GM06990 (cell line): ENCODE measurements at regions not wholly inside any gene's neighbourhood (a gene's known extent, or its start where the extent isn't known, plus 50 kb on each side); places are given as distances from the start of the nearest gene placed in this dataset.
"Not testable (repeated sequence)": the region's sequence is repeated elsewhere in the genome, so short reads cannot be mapped to it uniquely, and the experiment has no call there.

ENCODE experiments used
- DNase-seq: peaks from one replicate; pipeline ENCODE4 v3.0.0-alpha.2; 2011; ENCODE audit not compliant: insufficient read length; ENCODE audit errors: extremely low read depth
- H3K27me3 ChIP-seq: replicated peaks from 2 replicates; pipeline ENCODE4 v1.6.0; 2011; ENCODE audit warnings: low read length; ENCODE audit not compliant: control insufficient read depth, insufficient read depth
- H3K36me3 ChIP-seq: 2 replicates; pipeline ENCODE4 v1.5.1; 2011; ENCODE audit warnings: low read length; ENCODE audit not compliant: control insufficient read depth, insufficient read depth
- H3K4me3 ChIP-seq: replicated peaks from 2 replicates; pipeline ENCODE4 v1.5.1; 2011; ENCODE audit warnings: low read depth, mild to moderate bottlenecking, control low read depth, low read length
- CTCF ChIP-seq: IDR thresholded peaks from 2 replicates; pipeline ENCODE4 v1.5.1; 2011; ENCODE audit warnings: low read length, control low read depth, mild to moderate bottlenecking, inconsistent platforms; ENCODE audit not compliant: insufficient read depth, poor library complexity, severe bottlenecking

GRCh38 chr2:180539541-180539940 is 440.9 kb upstream of the UBE2E3 start:
- TF ChIP-seq CTCF, result no peak
- H3K4me3 ChIP-seq, result no peak overlapping the region
- DNase-seq, result no peak
- H3K36me3 ChIP-seq, result no peaks in the 10 kb centered on the region
- no peaks in the 10 kb centered on the region for H3K27me3 ChIP-seq

- Histone ChIP-seq H3K36me3 (no peaks in the 10 kb centered on the region), H3K4me3 (no peak overlapping the region)
Observed at GRCh38 chr2:180535289-180535688, 445.1 kb upstream of the UBE2E3 start.

DNA sequence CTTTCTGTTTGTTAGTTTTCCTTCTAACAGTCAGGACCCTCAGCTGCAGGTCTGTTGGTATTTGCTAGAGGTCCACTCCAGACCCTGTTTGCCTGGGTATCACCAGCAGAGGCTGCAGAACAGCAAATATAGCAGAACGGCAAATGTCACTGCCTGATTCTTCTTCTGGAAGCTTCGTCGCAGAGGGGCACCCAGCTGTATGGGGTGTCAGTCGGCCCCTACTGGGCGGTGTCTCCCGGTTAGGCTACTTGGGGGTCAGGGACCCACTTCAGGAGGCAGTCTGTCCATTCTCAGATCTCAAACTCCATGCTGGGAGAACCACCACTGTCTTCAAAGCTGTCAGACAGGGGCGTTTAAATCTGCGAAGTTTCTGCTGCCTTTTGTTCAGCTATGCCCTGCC is 448.6 kb upstream of the UBE2E3 start:
- not testable (repeated sequence) for H3K36me3 ChIP-seq, H3K27me3 ChIP-seq, DNase-seq, H3K4me3 ChIP-seq

More at GRCh38 chr2:180535289-180535688, 445.1 kb upstream of the UBE2E3 start:
- H3K27me3 ChIP-seq, result no peaks in the 10 kb centered on the region
- no peak for DNase-seq
- TF ChIP-seq CTCF, result no peak

GRCh38 chr2:180524499-180524898 is 455.9 kb upstream of the UBE2E3 start:
- Histone ChIP-seq H3K4me3 (no peak overlapping the region), H3K36me3 (no peaks in the 10 kb centered on the region), H3K27me3 (no peaks in the 10 kb centered on the region)
- no peak for DNase-seq
- TF ChIP-seq CTCF, result no peak

DNA sequence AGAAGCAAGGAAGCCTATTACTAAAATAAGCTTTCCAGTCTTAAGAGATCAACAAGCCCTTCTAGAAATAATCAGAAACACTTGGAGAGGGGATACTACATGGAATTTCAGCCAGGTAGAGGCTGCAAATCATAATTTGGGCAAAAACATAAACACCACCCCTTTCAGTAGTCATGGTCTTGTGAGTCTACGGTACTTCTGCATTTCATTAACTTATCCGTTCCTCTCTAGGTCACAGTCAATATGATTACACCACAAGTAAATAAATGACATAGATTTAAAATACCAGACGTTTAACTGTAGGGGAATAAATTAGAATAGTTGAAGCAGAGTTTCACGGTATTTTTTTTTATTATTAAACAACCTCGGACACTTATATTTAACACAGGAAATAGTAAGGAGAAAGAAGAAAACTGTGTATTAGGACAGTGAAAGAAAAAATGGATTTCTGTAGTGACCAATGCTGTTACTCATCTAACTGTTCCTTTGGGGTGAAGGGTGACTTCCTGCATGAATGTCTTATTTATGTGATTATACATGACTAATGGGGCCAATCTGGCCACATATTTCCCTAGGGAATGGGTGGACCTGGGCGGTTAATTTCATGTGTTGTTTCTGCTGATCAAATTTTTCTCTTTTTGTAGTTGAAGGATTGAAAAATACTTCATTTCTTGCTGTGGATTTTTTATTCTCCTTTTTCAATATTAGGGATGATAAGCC is 456.6 kb upstream of the UBE2E3 start:
- no peak for DNase-seq
- TF ChIP-seq CTCF, result no peak
- no peaks in the 10 kb centered on the region for H3K36me3 ChIP-seq
- H3K4me3 ChIP-seq, result no peak overlapping the region
- H3K27me3 ChIP-seq, result no peaks in the 10 kb centered on the region

GRCh38 chr2:180520921-180521581 is 459.4 kb upstream of the UBE2E3 start:
- DNase-seq, result no peak
- Histone ChIP-seq H3K4me3 (no peak overlapping the region), H3K36me3 (no peaks in the 10 kb centered on the region), H3K27me3 (no peaks in the 10 kb centered on the region)
- TF ChIP-seq CTCF, result no peak
